Astrocyte (in vitro differentiated cells and primary cell): ENCODE measurements at regions not wholly inside any gene's neighbourhood (a gene's known extent, or its start where the extent isn't known, plus 50 kb on each side); places are given as distances from the start of the nearest gene placed in this dataset.

ENCODE experiments used
- DNase-seq: peaks from one replicate; pipeline ENCODE4 v3.0.0-alpha.2; 2010; ENCODE audit warnings: low read depth
- FAIRE-seq: peaks from 2 replicates; lab custom pipeline; 2011; peaks lifted over from hg19 to GRCh38; lab: Jason Lieb, UNC
- H2AFZ ChIP-seq: 2 replicates; pipeline ENCODE4 v1.6.0; 2012; ENCODE audit warnings: low read depth, low read length, inconsistent platforms
- H3K27ac ChIP-seq: 2 replicates; pipeline ENCODE4 v1.5.1; 2011; ENCODE audit warnings: low read depth, low read length, inconsistent platforms
- H3K27me3 ChIP-seq: 2 replicates; pipeline ENCODE4 v1.6.0; 2011; ENCODE audit warnings: low read length, inconsistent platforms; ENCODE audit not compliant: insufficient read depth
- H3K36me3 ChIP-seq: 2 replicates; pipeline ENCODE4 v1.5.1; 2011; ENCODE audit warnings: low read length, inconsistent platforms; ENCODE audit not compliant: insufficient read depth
- H3K4me1 ChIP-seq: 2 replicates; pipeline ENCODE4 v1.5.1; 2011; ENCODE audit warnings: low read length, inconsistent platforms; ENCODE audit not compliant: insufficient read depth
- H3K4me2 ChIP-seq: 2 replicates; pipeline ENCODE4 v1.6.0; 2012; ENCODE audit warnings: low read length, inconsistent platforms
- H3K4me3 ChIP-seq: 2 replicates; pipeline ENCODE4 v1.5.1; 2011; ENCODE audit warnings: low read depth, mild to moderate bottlenecking, low read length, inconsistent platforms; ENCODE audit not compliant: insufficient read depth
- H3K79me2 ChIP-seq: 2 replicates; pipeline ENCODE4 v1.6.0; 2012; ENCODE audit warnings: mild to moderate bottlenecking, low read length, inconsistent platforms; ENCODE audit not compliant: insufficient read depth
- H3K9ac ChIP-seq: 2 replicates; pipeline ENCODE4 v1.6.0; 2012; ENCODE audit warnings: mild to moderate bottlenecking, low read length, inconsistent platforms
- H3K9me3 ChIP-seq: 2 replicates; pipeline ENCODE4 v1.5.1; 2012; ENCODE audit warnings: low read depth, mild to moderate bottlenecking, low read length, inconsistent platforms; ENCODE audit not compliant: insufficient read depth
- H4K20me1 ChIP-seq: 2 replicates; pipeline ENCODE4 v1.6.0; 2012; ENCODE audit warnings: low read length, inconsistent platforms; ENCODE audit not compliant: insufficient read depth
- H3K27ac Mint-ChIP-seq: one replicate; pipeline ENCODE4 v1.8.0; 2021; ENCODE audit warnings: mild to moderate bottlenecking, mixed read lengths; ENCODE audit not compliant: unreplicated experiment
- H3K27me3 Mint-ChIP-seq: one replicate; pipeline ENCODE4 v1.8.0; 2021; ENCODE audit warnings: low read depth, mixed read lengths; ENCODE audit not compliant: unreplicated experiment
- H3K36me3 Mint-ChIP-seq: one replicate; pipeline ENCODE4 v1.8.0; 2021; ENCODE audit warnings: low read depth, mixed read lengths; ENCODE audit not compliant: unreplicated experiment
- H3K4me1 Mint-ChIP-seq: one replicate; pipeline ENCODE4 v1.8.0; 2021; ENCODE audit warnings: low read depth, mixed read lengths; ENCODE audit not compliant: unreplicated experiment
- H3K4me3 Mint-ChIP-seq: one replicate; pipeline ENCODE4 v1.8.0; 2021; ENCODE audit warnings: mild to moderate bottlenecking, moderate library complexity, mixed read lengths; ENCODE audit not compliant: unreplicated experiment
- H3K9me3 Mint-ChIP-seq: one replicate; pipeline ENCODE4 v1.8.0; 2021; ENCODE audit warnings: mild to moderate bottlenecking, mixed read lengths; ENCODE audit not compliant: unreplicated experiment
- EZH2 ChIP-seq: IDR thresholded peaks from 2 replicates; pipeline ENCODE4 v1.6.1; 2012; ENCODE audit warnings: mild to moderate bottlenecking, low read length, inconsistent platforms; ENCODE audit not compliant: insufficient read depth
- TF ChIP-seq, protein P1 (sequence below): IDR thresholded peaks from 2 replicates; pipeline ENCODE4 v1.5.1; 2011; ENCODE audit warnings: low read depth, mild to moderate bottlenecking, inconsistent platforms, low read length, moderate library complexity; ENCODE audit not compliant: insufficient read depth

- H3K9ac ChIP-seq, result no peak overlapping the region
Observed at GRCh38 chr18:64295839-64296238, 147.0 kb upstream of the LINC00305 start.

GRCh38 chr18:64294967-64295366 lies 146.1 kb upstream of the LINC00305 start:
- Histone ChIP-seq H3K4me1 (no peaks in the 10 kb centered on the region), H3K27me3 (no peaks in the 10 kb centered on the region), H3K36me3 (no peaks in the 10 kb centered on the region), H3K79me2 (no peaks in the 10 kb centered on the region), H3K27ac (no peak overlapping the region), H2AFZ (no peak overlapping the region), H3K9me3 (no peaks in the 10 kb centered on the region), H3K4me2 (no peak overlapping the region), H4K20me1 (no peaks in the 10 kb centered on the region), H3K9ac (no peak overlapping the region), H3K4me3 (no peak overlapping the region)
- no peaks in the 10 kb centered on the region for H3K9me3 Mint-ChIP-seq
- no peak for FAIRE-seq
- no peak for DNase-seq
- H3K4me1 Mint-ChIP-seq, result no peaks in the 10 kb centered on the region
- no peak overlapping the region for H3K4me3 Mint-ChIP-seq
- no peak overlapping the region for H3K27ac Mint-ChIP-seq
- H3K27me3 Mint-ChIP-seq, result no peaks in the 10 kb centered on the region
- no peaks in the 10 kb centered on the region for H3K36me3 Mint-ChIP-seq
- TF ChIP-seq, protein P1, sequence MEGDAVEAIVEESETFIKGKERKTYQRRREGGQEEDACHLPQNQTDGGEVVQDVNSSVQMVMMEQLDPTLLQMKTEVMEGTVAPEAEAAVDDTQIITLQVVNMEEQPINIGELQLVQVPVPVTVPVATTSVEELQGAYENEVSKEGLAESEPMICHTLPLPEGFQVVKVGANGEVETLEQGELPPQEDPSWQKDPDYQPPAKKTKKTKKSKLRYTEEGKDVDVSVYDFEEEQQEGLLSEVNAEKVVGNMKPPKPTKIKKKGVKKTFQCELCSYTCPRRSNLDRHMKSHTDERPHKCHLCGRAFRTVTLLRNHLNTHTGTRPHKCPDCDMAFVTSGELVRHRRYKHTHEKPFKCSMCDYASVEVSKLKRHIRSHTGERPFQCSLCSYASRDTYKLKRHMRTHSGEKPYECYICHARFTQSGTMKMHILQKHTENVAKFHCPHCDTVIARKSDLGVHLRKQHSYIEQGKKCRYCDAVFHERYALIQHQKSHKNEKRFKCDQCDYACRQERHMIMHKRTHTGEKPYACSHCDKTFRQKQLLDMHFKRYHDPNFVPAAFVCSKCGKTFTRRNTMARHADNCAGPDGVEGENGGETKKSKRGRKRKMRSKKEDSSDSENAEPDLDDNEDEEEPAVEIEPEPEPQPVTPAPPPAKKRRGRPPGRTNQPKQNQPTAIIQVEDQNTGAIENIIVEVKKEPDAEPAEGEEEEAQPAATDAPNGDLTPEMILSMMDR, result no peak
- TF ChIP-seq EZH2, result no peak

More at GRCh38 chr18:64295839-64296238, 147.0 kb upstream of the LINC00305 start:
- no peaks in the 10 kb centered on the region for H3K9me3 ChIP-seq
- no peaks in the 10 kb centered on the region for H3K27me3 Mint-ChIP-seq
- H3K9me3 Mint-ChIP-seq, result no peaks in the 10 kb centered on the region
- no peak overlapping the region for H3K4me3 ChIP-seq
- no peaks in the 10 kb centered on the region for H3K27me3 ChIP-seq
- FAIRE-seq (no peak), DNase-seq (no peak)
- H3K79me2 ChIP-seq, result no peaks in the 10 kb centered on the region
- no peak overlapping the region for H2AFZ ChIP-seq
- no peaks in the 10 kb centered on the region for H3K36me3 ChIP-seq
- no peak overlapping the region for H3K4me3 Mint-ChIP-seq
- H3K4me1 ChIP-seq, result no peaks in the 10 kb centered on the region
- no peaks in the 10 kb centered on the region for H4K20me1 ChIP-seq
- no peaks in the 10 kb centered on the region for H3K36me3 Mint-ChIP-seq
- no peak overlapping the region for H3K4me2 ChIP-seq
- H3K27ac Mint-ChIP-seq, result no peak overlapping the region
- TF ChIP-seq EZH2, result no peak
- TF ChIP-seq, protein P1, result no peak
- H3K4me1 Mint-ChIP-seq, result no peaks in the 10 kb centered on the region
- H3K27ac ChIP-seq, result no peak overlapping the region

- no peaks in the 10 kb centered on the region for H3K27me3 ChIP-seq
- no peaks in the 10 kb centered on the region for H3K9me3 ChIP-seq
- no peaks in the 10 kb centered on the region for H3K4me1 Mint-ChIP-seq
- DNase-seq (no peak), FAIRE-seq (no peak)
- H3K27ac Mint-ChIP-seq, result no peak overlapping the region
- TF ChIP-seq EZH2, result no peak
- TF ChIP-seq, protein P1, result no peak
- H3K36me3 Mint-ChIP-seq, result no peaks in the 10 kb centered on the region
- H3K27me3 Mint-ChIP-seq, result no peaks in the 10 kb centered on the region
- no peak overlapping the region for H2AFZ ChIP-seq
- H3K4me2 ChIP-seq, result no peak overlapping the region
- no peaks in the 10 kb centered on the region for H3K9me3 Mint-ChIP-seq
- no peak overlapping the region for H3K27ac ChIP-seq
- no peaks in the 10 kb centered on the region for H3K36me3 ChIP-seq
- H3K4me3 ChIP-seq, result no peak overlapping the region
- H3K4me1 ChIP-seq, result no peaks in the 10 kb centered on the region
- H3K79me2 ChIP-seq, result no peaks in the 10 kb centered on the region
- no peak overlapping the region for H3K4me3 Mint-ChIP-seq
- no peaks in the 10 kb centered on the region for H4K20me1 ChIP-seq
- no peak overlapping the region for H3K9ac ChIP-seq
Observed at GRCh38 chr18:64288432-64288831, 139.5 kb upstream of the LINC00305 start.
